Pancreas (tissue), 10 donors: ENCODE measurements at regions not wholly inside any gene's neighbourhood (a gene's known extent, or its start where the extent isn't known, plus 50 kb on each side); places are given as distances from the start of the nearest gene placed in this dataset.

Experiments
- ATAC-seq, 4 donors: fragments of 200-7000 bp; cut with Tn5 transposase; one replicate each; pipeline versions ENCODE4 v1.8.0 to v1.9.1; 2020; ENCODE audit warnings: mild to moderate bottlenecking in 4 of 4, moderate library complexity in 4 of 4
- DNase-seq, 6 donors: peaks; one replicate each; pipeline ENCODE4 v3.0.0-alpha.2; 2020
- FAIRE-seq: peaks from 2 replicates; lab custom pipeline; 2012; peaks lifted over from hg19 to GRCh38; lab: Jason Lieb, UNC
- H3K27ac ChIP-seq, 4 donors: fragments of 200-600 bp; sonication (generic); 1 replicate in 3 of 4; 2 replicates in 1 of 4; pipeline versions ENCODE4 v1.5.0 to v1.8.0; 2020
- H3K27me3 ChIP-seq, 4 donors: fragments of 200-600 bp; one replicate each; pipeline ENCODE4 v1.8.0; 2021
- H3K36me3 ChIP-seq, 3 donors: fragments of 200-600 bp; sonication (generic) in 1 of 3; one replicate each; pipeline versions ENCODE4 v1.5.0 to v1.8.0; 2020 to 2021
- H3K4me1 ChIP-seq, 3 donors: fragments of 200-600 bp; one replicate each; pipeline ENCODE4 v1.8.0; 2021
- H3K4me3 ChIP-seq, 4 donors: fragments of 200-600 bp; sonication (generic) in 2 of 4; one replicate each; pipeline versions ENCODE4 v1.5.0 to v1.8.0; 2020 to 2021
- H3K9me3 ChIP-seq, 4 donors: fragments of 200-600 bp; one replicate each; pipeline ENCODE4 v1.8.0; 2021
- CTCF ChIP-seq, 4 donors: fragments of 200-600 bp; sonication (generic) in 3 of 4; IDR thresholded peaks; one replicate each; pipeline versions ENCODE4 v1.5.0 to v1.8.0; 2021; ENCODE audit warnings: antibody characterized with exemption in 4 of 4
- WGBS, 2 donors: extraction: QIAGEN DNeasy Blood & Tissue Kit; methylation state at CpG; one replicate each; pipeline ENCODE4 v1.1.7; 2013; 5-methylcytosine and 5-hydroxymethylcytosine counted together
- intact Hi-C, 3 donors: fragments of 100-400 bp; cut with DNase I; formaldehyde crosslinking; loops; one replicate each; pipeline versions ENCODE4 v1.11.1 to v1.14.2; 2022
- donor health status: healthy with polysubstance abuse.
- donor health status: DM: no; HTN: no; CAD: no; lungs with moderate emphysema.
- donor health status: DM: no; HTN: no; CAD: no.
- donor health status: control.
- donor health status: control.
- donor health status: Bipolar disorder and iron deficiency.
- donor health status: DM: yes; HTN: yes; CAD: no.
- donor health status: DM: no; HTN: no; CAD: no.
- donor health status: DM: no; HTN: no; CAD: no.
- donor health status: DM: yes; HTN: yes; CAD: no.

GRCh38 chr9:93900971-93901861 is 53.9 kb downstream of the BARX1 start:
- Histone ChIP-seq H3K4me3 (no peak overlapping the region), H3K36me3 (no peaks in the 10 kb centered on the region), H3K27ac (no peak overlapping the region), H3K27me3 (no peaks in the 10 kb centered on the region), H3K4me1 (no peaks in the 10 kb centered on the region), H3K9me3 (no peaks in the 10 kb centered on the region)
- no peak for ATAC-seq
- peak in 2 of 6 donors; percentile 7 to 36 for DNase-seq
- no peak for FAIRE-seq
- WGBS, 2 donors: 86 to 91% methylated on average over 13 of the region's 13 CpGs
- intact Hi-C loops: no loop called here
- no peak for TF ChIP-seq CTCF (IDR thresholded peaks at IDR 0.05)

- WGBS, 2 donors: 95% methylated on average over 5 of the region's 5 CpGs
- FAIRE-seq: no peak
These were observed 54.7 kb downstream of the BARX1 start for GRCh38 chr9:93900436-93900819.

GRCh38 chr9:93899609-93900435 is 55.3 kb downstream of the BARX1 start:
- FAIRE-seq (no peak), ATAC-seq (no peak), DNase-seq (peak in 2 of 6 donors; percentile 4 to 40)
- Histone ChIP-seq H3K4me1 (peaks cover 5 to 10% (median 6%) of the 10 kb centered on the region in 3 donors), H3K36me3 (no peaks in the 10 kb centered on the region), H3K4me3 (no peak overlapping the region), H3K9me3 (no peaks in the 10 kb centered on the region), H3K27me3 (no peaks in the 10 kb centered on the region), H3K27ac (no peak overlapping the region)
- intact Hi-C loops: no loop called here
- no peak for TF ChIP-seq CTCF (IDR thresholded peaks at IDR 0.05)
- WGBS, 2 donors: 92 to 93% methylated on average over 8 of the region's 8 CpGs

More at GRCh38 chr9:93900436-93900819, 54.7 kb downstream of the BARX1 start:
- DNase-seq: no peak
- Histone ChIP-seq H3K27ac (no peak overlapping the region), H3K4me3 (no peak overlapping the region), H3K36me3 (no peaks in the 10 kb centered on the region), H3K9me3 (no peaks in the 10 kb centered on the region), H3K4me1 (peaks cover under 1 to 6% (median 2%) of the 10 kb centered on the region in 3 donors), H3K27me3 (no peaks in the 10 kb centered on the region)
- no peak for ATAC-seq
- TF ChIP-seq CTCF (IDR thresholded peaks at IDR 0.05): no peak
- intact Hi-C loops: no loop called here

- ATAC-seq: no peak
- intact Hi-C loops: no loop called here
- Histone ChIP-seq H3K4me3 (no peak overlapping the region), H3K36me3 (no peaks in the 10 kb centered on the region), H3K4me1 (peaks cover 12 to 17% (median 12%) of the 10 kb centered on the region in 3 donors), H3K9me3 (no peaks in the 10 kb centered on the region), H3K27ac (no peak overlapping the region), H3K27me3 (no peaks in the 10 kb centered on the region)
- peak in 2 of 6 donors; percentile 2 to 45 for DNase-seq
- WGBS, 2 donors: 88% methylated on average over 17 of the region's 17 CpGs
- no peak for FAIRE-seq
- no peak for TF ChIP-seq CTCF (IDR thresholded peaks at IDR 0.05)
These were observed 56.4 kb downstream of the BARX1 start for GRCh38 chr9:93898502-93899426.
